HL-60 (cell line): ENCODE measurements at regions not wholly inside any gene's neighbourhood (a gene's known extent, or its start where the extent isn't known, plus 50 kb on each side); places are given as distances from the start of the nearest gene placed in this dataset.
"Not testable (repeated sequence)": the region's sequence is repeated elsewhere in the genome, so short reads cannot be mapped to it uniquely, and the experiment has no call there.

Experiments used
- DNase-seq, 2 experiments: peaks; one replicate each; pipeline ENCODE4 v3.0.0-alpha.2; 2010 to 2020; ENCODE audit warnings: low read depth in 1 of 2, low spot score in 1 of 2
- H3K27ac ChIP-seq: fragments of 250-450 bp; sonication (Bioruptor Pico); replicated peaks from 2 replicates; pipeline ENCODE4 v1.5.1; 2020; ENCODE audit warnings: mild to moderate bottlenecking, moderate library complexity
- H3K27me3 ChIP-seq: fragments of 250-450 bp; sonication (Bioruptor Pico); 2 replicates; pipeline ENCODE4 v1.5.1; 2021; ENCODE audit warnings: mild to moderate bottlenecking, moderate library complexity; ENCODE audit not compliant: insufficient read depth, poor library complexity, severe bottlenecking
- H3K4me3 ChIP-seq: replicated peaks from 2 replicates; pipeline ENCODE4 v1.5.1; 2011; ENCODE audit warnings: mild to moderate bottlenecking, control low read depth, low read length; ENCODE audit not compliant: insufficient read depth
- CTCF ChIP-seq: IDR thresholded peaks from one replicate; pipeline ENCODE4 v1.5.1; 2011; ENCODE audit warnings: low read length, control low read depth, inconsistent platforms; ENCODE audit not compliant: insufficient read depth
- GABPA ChIP-seq: IDR thresholded peaks from 2 replicates; pipeline ENCODE4 v1.6.1; 2012; ENCODE audit warnings: low read depth
- POLR2AphosphoS5 ChIP-seq: IDR thresholded peaks from 2 replicates; pipeline ENCODE4 v1.6.1; 2012; ENCODE audit warnings: low read depth
- REST ChIP-seq: IDR thresholded peaks from 2 replicates; pipeline ENCODE4 v1.6.1; 2012; ENCODE audit warnings: low read depth; ENCODE audit not compliant: insufficient replicate concordance
- SPI1 ChIP-seq: IDR thresholded peaks from 2 replicates; pipeline ENCODE4 v1.6.1; 2012; ENCODE audit warnings: low read depth, mild to moderate bottlenecking, borderline replicate concordance

- DNase-seq: no peak
- no peak overlapping the region for H3K27ac ChIP-seq
- no peak for TF ChIP-seq GABPA
- no peak for TF ChIP-seq CTCF
- no peaks in the 10 kb centered on the region for H3K27me3 ChIP-seq
- H3K4me3 ChIP-seq: no peak overlapping the region
These were observed 252.6 kb downstream of the DLL1 start for GRCh38 chr6:170038251-170038650.

GRCh38 chr6:170037541-170038250, 253.2 kb downstream of the DLL1 start:
- no peak for DNase-seq
- TF ChIP-seq CTCF: no peak
- TF ChIP-seq GABPA: no peak
- TF ChIP-seq POLR2AphosphoS5: no peak
- TF ChIP-seq REST: no peak
- no peak for TF ChIP-seq SPI1
- Histone ChIP-seq H3K4me3 (no peak overlapping the region), H3K27me3 (no peaks in the 10 kb centered on the region), H3K27ac (no peak overlapping the region)

GRCh38 chr6:170036916-170037315, 254.0 kb downstream of the DLL1 start:
- Histone ChIP-seq H3K27me3 (no peaks in the 10 kb centered on the region), H3K4me3 (no peak overlapping the region), H3K27ac (no peak overlapping the region)
- DNase-seq: no peak
- TF ChIP-seq POLR2AphosphoS5 (no peak), CTCF (no peak), SPI1 (no peak), GABPA (no peak), REST (no peak)

- H3K27me3 ChIP-seq, H3K27ac ChIP-seq, H3K4me3 ChIP-seq, DNase-seq: not testable (repeated sequence)
These were observed 254.5 kb downstream of the DLL1 start for GRCh38 chr6:170036367-170036766.
